Left lung (tissue), 4 donors: ENCODE measurements at regions not wholly inside any gene's neighbourhood (a gene's known extent, or its start where the extent isn't known, plus 50 kb on each side); places are given as distances from the start of the nearest gene placed in this dataset.

Source experiments
- ATAC-seq: fragments of 200-7000 bp; cut with Tn5 transposase; one replicate; pipeline ENCODE4 v1.9.1; 2020; ENCODE audit warnings: moderate library complexity
- DNase-seq, 4 donors: peaks; one replicate each; pipeline ENCODE4 v3.0.0-alpha.2; 2013 to 2020
- H3K27ac ChIP-seq, 2 donors: fragments of 200-600 bp; sonication (generic) in 1 of 2; one replicate each; pipeline versions ENCODE4 v1.5.0 to v1.8.0; 2020 to 2021
- H3K27me3 ChIP-seq, 2 donors: fragments of 200-600 bp; sonication (generic) in 1 of 2; one replicate each; pipeline versions ENCODE4 v1.5.0 to v1.8.0; 2020 to 2021
- H3K36me3 ChIP-seq, 2 donors: fragments of 200-600 bp; sonication (generic) in 1 of 2; one replicate each; pipeline versions ENCODE4 v1.5.0 to v1.8.0; 2020 to 2021
- H3K4me1 ChIP-seq, 2 donors: fragments of 200-600 bp; one replicate each; pipeline ENCODE4 v1.8.0; 2021
- H3K4me3 ChIP-seq, 2 donors: fragments of 200-600 bp; sonication (generic) in 1 of 2; one replicate each; pipeline versions ENCODE4 v1.5.0 to v1.8.0; 2020 to 2021; ENCODE audit warnings: mild to moderate bottlenecking in 1 of 2
- H3K9me3 ChIP-seq, 2 donors: fragments of 200-600 bp; sonication (generic) in 1 of 2; one replicate each; pipeline versions ENCODE4 v1.5.0 to v1.8.0; 2020 to 2021
- intact Hi-C, 2 donors: fragments of 100-400 bp; cut with DNase I; formaldehyde crosslinking; loops; one replicate each; pipeline versions ENCODE4 v1.11.2 to v1.14.2; 2022
- TF ChIP-seq, protein P1 (sequence below), 2 donors: fragments of 200-600 bp; sonication (generic) in 1 of 2; IDR thresholded peaks; one replicate each; pipeline versions ENCODE4 v1.5.0 to v1.8.0; 2021; ENCODE audit warnings: antibody characterized with exemption in 2 of 2
- donor health status: DM: no; HTN: yes; CAD: no.
- donor health status: DM: no; HTN: no; CAD: no.

DNA sequence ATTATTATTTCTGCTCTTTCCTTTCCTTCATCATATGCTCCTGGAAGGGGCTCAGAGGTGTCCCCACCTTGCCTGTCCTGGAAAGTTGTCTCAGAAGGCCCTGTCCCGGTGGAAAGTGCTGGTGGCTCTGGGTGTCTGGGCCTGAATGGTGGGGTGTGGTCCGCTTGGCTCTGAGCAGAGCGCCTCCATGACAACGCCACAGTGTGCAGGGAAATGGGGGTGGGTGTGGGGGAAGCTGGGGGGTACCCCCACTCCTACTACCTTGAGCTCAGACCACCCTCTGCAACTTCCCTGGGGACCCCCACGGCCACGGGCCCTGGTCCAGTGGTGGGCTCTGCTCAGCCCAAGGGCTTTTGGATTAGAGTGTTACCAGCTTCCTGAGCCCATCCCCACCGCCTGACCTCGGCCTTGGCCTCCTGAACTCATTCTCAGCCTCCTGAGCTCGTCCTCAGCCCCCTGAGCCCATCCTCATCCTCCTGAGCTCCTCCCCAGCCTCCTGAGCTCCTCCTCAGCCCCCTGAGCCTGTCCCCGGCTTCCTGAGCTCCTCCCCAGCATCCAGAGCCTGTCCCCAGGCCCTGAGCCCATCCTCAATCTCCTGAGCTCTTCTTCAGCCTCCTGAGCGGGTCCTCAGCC, 106.4 kb upstream of the FAM20C start:
- TF ChIP-seq, protein P1, sequence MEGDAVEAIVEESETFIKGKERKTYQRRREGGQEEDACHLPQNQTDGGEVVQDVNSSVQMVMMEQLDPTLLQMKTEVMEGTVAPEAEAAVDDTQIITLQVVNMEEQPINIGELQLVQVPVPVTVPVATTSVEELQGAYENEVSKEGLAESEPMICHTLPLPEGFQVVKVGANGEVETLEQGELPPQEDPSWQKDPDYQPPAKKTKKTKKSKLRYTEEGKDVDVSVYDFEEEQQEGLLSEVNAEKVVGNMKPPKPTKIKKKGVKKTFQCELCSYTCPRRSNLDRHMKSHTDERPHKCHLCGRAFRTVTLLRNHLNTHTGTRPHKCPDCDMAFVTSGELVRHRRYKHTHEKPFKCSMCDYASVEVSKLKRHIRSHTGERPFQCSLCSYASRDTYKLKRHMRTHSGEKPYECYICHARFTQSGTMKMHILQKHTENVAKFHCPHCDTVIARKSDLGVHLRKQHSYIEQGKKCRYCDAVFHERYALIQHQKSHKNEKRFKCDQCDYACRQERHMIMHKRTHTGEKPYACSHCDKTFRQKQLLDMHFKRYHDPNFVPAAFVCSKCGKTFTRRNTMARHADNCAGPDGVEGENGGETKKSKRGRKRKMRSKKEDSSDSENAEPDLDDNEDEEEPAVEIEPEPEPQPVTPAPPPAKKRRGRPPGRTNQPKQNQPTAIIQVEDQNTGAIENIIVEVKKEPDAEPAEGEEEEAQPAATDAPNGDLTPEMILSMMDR (IDR thresholded peaks at IDR 0.05) = no peak
- Histone ChIP-seq H3K4me1 (peaks cover 17 to 33% of the 10 kb centered on the region in 2 donors), H3K9me3 (no peaks in the 10 kb centered on the region), H3K27ac (no peak overlapping the region), H3K27me3 (peaks cover 0 to 20% of the 10 kb centered on the region in 2 donors), H3K4me3 (no peak overlapping the region), H3K36me3 (no peaks in the 10 kb centered on the region)
- ATAC-seq (no peak), DNase-seq (no peak)
- intact Hi-C loops = no loop called here

DNA sequence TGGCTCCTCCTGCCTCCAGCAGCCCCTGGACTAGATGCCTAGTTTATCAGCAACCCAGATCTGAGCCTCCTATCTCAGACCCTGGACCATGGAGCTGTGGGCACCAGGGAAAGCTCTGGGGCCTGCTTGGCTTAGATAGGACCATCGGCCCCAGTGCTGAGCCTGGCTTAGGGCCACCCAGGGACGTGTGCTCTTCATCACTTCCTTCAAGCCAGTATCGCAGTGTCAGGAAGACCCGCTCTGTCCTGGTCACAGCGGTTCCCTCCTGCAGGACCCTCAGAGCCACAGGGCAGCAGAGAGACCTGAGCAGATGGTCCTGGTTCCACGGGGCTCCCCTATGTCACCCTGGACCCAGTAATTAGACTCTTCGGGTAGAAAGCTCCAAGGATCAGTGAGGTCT, 105.7 kb upstream of the FAM20C start:
- Histone ChIP-seq H3K27me3 (peaks cover 0 to 13% of the 10 kb centered on the region in 2 donors), H3K36me3 (no peaks in the 10 kb centered on the region), H3K4me1 (peaks cover 17 to 28% of the 10 kb centered on the region in 2 donors), H3K27ac (no peak overlapping the region), H3K9me3 (no peaks in the 10 kb centered on the region), H3K4me3 (no peak overlapping the region)
- no peak for DNase-seq
- intact Hi-C loops = no loop called here
- ATAC-seq = no peak
- TF ChIP-seq, protein P1 (IDR thresholded peaks at IDR 0.05) = no peak

DNA sequence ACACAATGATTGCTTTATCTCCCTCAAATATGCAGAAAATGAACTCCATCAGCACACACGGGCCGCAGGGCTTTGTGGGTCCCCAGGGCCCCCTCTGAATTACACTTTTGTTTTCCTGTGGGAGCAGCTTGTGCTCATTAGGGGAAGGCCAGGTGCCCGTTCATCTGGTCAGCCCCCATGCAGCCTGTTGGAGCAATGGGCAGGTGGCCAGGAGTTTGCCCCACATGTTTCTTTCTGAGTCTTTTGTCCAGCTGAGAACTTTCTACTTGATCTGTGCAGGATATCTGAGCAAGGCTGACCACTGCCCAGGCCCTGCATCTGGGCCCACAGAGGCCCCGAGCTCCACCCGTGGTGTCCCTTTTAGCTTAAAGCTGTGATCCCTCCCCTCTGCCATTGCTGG, 105.3 kb upstream of the FAM20C start:
- DNase-seq (no peak), ATAC-seq (no peak)
- TF ChIP-seq, protein P1 (IDR thresholded peaks at IDR 0.05) = no peak
- peaks cover 17 to 27% of the 10 kb centered on the region in 2 donors for H3K4me1 ChIP-seq
- intact Hi-C loops = no loop called here
- H3K27me3 ChIP-seq = peaks cover 0 to 11% of the 10 kb centered on the region in 2 donors
- no peak overlapping the region for H3K4me3 ChIP-seq
- H3K36me3 ChIP-seq = no peaks in the 10 kb centered on the region
- no peaks in the 10 kb centered on the region for H3K9me3 ChIP-seq
- no peak overlapping the region for H3K27ac ChIP-seq

DNA sequence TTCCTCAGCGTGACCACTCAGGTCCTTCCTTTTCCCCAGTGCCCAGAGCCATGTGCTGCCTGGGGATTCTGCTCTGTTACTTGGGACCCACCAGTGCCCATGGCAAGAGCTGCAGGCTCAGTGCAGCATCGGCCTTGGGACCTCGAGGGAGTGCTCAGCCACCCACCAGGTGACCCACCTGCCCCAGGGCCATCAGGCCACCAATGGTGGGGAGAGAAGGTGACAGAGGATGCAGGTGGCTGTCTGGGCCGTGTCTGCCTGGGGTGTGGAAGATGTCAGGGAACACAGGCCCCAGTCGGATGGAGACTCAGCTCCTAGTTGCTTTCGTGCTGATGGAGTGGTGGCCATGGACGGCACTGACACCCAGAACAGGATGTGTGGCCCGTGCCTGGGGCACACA, 104.7 kb upstream of the FAM20C start:
- intact Hi-C loops = no loop called here
- TF ChIP-seq, protein P1 (IDR thresholded peaks at IDR 0.05) = no peak
- DNase-seq = no peak

DNA sequence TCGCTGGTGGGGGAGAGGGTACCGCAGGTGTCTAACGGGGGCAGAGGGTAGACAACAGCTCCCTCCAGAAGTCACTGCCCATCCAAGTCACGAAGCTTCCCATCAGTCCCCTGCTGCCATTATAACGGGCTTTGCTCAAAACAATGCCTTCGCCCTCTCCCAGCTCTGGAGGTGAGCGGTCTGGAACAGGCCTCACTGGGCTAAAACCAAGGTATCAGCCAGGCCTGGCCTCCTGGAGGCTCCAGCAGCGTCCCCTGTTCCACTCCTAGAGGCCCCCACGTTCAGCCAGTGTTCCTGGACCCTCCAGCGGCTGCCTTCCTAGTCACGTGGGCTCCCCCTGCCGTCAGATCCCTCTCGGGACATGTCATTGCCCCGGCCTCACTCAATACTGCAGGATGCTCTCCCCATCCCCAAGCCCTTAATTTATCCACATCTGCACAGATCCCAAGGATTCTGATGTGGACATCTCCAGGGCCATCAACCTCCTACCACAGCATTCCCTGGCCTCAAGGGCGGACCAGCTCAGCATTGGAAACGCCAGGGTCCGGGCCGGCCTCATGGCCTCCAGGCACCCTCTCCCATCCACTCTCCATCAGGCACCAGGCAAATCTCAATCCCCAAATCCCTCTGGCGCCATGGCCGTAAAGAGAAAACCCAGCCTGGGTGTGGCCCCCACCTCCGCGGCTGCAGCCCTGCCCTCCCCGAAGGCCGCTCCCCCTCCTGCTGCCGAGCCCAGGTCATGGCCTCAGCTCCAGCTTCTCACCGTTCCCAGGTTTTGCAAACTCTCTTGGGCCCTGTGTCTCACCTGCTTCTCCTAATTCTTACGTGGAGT, 104.1 kb upstream of the FAM20C start:
- peak overlapping the region in 1 of 2 donors; percentile 8 for H3K27ac ChIP-seq
- no peaks in the 10 kb centered on the region for H3K36me3 ChIP-seq
- no peaks in the 10 kb centered on the region for H3K9me3 ChIP-seq
- H3K4me3 ChIP-seq = no peak overlapping the region
- ATAC-seq = no peak
- peaks cover 17 to 27% of the 10 kb centered on the region in 2 donors for H3K4me1 ChIP-seq
- TF ChIP-seq, protein P1 (IDR thresholded peaks at IDR 0.05) = no peak
- H3K27me3 ChIP-seq = peaks cover 0 to 6% of the 10 kb centered on the region in 2 donors
- DNase-seq = no peak
- intact Hi-C loops = no loop called here

More for the DNA sequence above, 104.7 kb upstream of the FAM20C start:
- H3K9me3 ChIP-seq = no peaks in the 10 kb centered on the region
- no peaks in the 10 kb centered on the region for H3K36me3 ChIP-seq
- H3K27ac ChIP-seq = no peak overlapping the region
- ATAC-seq = no peak
- H3K27me3 ChIP-seq = peaks cover 0 to 6% of the 10 kb centered on the region in 2 donors
- H3K4me1 ChIP-seq = peaks cover 17 to 27% of the 10 kb centered on the region in 2 donors
- H3K4me3 ChIP-seq = no peak overlapping the region
